ENCODE measurements at regions not wholly inside any gene's neighbourhood (a gene's known extent, or its start where the extent isn't known, plus 50 kb on each side); places are given as distances from the start of the nearest gene placed in this dataset.

DNA sequence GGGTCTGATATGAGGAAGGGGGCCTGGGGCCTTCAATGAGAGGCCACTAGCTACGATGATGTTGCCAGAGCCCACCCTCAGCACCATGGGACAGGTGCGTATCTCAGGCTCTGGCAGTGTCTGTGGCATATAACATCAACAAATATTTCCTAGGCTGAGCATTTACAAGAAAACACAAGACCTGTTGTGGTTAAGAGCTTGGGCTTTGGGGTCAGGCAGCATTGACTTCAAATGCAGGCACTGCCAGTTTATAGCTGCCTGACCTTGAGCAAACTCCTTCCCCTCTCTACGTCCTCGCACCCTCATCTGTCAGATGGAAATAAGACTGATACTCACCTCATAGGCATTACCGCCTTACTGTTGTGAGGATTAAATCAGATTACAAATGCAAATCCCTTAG is 156.0 kb downstream of the KATNAL1 start:
- no peak for DNase-seq

- DNase-seq = no peak
Measured at GRCh38 chr13:30149248-30149647, 158.1 kb downstream of the KATNAL1 start.

DNA sequence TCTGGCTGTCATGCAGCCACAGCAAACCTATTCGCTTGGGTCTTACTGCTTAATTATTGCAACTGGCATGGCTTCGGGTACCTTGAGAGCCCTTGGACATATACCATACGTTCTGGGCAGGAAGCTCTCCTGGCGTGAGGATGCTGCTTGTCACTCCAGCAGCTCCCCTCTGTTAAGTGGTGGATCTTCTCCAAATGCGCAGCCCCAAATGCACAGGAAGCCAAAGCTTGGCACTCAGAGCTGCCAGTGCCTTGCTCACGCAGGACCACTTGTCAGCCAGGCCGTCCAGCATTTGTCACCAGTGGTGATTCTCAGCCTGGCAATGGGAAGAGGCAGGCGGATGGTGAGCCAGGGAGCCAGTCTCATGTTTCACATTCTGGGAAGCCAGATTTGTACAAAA is 158.6 kb downstream of the KATNAL1 start:
- no peak for DNase-seq

- no peak for DNase-seq
Measured at GRCh38 chr13:30148171-30148754, 159.1 kb downstream of the KATNAL1 start.

GRCh38 chr13:30147421-30147820 is 159.9 kb downstream of the KATNAL1 start:
- DNase-seq = no peak

DNA sequence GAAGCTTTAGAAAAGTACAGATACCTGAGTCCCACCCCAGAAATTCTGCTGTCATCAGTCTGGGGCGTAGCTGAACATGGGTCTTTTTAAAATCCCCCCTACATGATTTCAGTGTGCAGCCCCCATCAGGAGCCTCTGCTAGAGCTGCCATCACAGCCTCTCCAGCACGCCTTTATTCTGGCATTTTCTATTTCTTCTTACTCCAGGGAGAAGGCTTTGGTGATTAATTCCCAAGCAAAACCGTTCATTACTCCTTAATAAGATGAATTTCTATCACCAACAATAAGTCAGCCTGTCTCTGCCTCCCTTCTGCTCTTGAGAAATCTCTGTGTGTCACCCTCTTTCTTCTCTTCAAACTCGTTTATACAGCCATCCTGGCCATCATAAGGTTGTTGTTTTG is 160.3 kb downstream of the KATNAL1 start:
- DNase-seq = no peak

GRCh38 chr13:30145709-30146367 is 161.5 kb downstream of the KATNAL1 start:
- no peak for DNase-seq

GRCh38 chr13:30143666-30144400 is 163.5 kb downstream of the KATNAL1 start:
- DNase-seq = no peak

GRCh38 chr13:30142486-30143211 is 164.7 kb downstream of the KATNAL1 start:
- no peak for DNase-seq

DNA sequence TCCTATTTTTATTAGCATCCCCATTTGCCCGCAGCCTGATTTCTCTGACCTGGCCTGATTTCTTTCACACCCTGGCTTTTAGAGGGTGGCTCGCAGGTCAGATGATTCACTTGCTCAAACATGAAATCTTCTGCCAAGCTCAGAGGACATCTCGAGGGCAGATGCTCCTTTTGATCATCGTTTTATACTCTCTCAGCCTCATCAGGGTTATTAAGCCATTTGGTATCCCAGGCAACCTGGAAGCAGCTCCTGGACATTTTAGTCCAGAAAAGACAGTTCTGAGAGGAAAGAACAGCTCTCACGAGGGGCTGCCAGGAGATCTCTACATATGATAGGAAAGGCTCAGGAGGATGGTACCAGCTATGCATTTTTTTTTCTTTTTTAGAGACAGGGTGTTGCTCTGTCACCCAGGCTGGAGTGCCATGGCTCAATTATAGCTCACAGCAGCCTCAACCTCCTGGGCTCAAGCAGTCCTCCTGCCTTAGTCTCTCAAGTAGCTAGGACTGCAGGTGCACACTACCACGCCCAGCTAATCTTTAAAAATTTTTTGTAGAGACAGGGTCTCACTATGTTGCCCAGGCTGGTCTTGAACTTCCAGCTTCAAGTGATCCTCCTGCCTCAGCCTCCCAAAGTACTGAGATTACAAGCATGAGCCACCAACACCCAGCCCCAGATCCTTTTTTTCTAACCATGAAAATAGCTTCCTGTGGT is 165.4 kb downstream of the KATNAL1 start:
- no peak for DNase-seq

DNA sequence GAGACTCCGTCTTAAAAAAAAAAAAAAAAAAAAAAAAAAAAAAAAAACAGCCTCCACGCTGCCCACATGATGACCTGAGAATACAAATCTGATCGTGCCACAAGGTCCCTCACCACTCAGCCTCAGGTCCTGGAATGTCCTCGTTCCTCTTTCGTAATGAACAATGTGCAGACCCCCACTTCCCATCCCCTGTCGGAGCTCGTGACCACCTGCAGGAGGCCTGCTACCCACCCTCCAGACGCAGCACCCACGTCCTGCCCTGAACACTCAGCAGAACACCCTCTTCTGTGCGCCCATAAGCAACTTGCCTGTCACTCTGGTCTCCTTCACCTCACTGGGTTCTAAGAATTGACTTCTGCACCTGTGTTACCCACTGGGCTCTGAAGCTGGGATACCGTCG is 166.4 kb downstream of the KATNAL1 start:
- no peak for DNase-seq

DNA sequence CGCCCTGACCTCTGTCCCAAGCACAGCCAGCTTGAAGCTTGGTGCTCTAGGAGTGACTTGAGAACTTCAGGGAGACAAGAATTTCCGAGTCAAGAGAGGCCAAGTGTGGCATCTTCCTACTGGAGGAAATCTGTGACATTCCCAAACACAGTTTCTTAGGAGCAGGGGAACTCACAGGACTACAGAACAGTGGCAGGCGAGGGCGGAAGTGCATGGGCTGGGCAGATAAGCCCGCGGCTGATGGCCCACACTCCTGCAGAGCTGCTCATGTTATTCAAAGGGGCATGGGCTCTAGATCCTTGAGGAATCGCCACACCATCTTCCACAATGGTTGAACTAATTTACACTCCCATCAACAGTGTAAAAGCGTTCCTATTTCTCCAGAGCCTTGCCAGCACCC is 168.8 kb downstream of the KATNAL1 start:
- no peak for DNase-seq

GRCh38 chr13:30135868-30136267 is 171.5 kb downstream of the KATNAL1 start:
- DNase-seq = no peak

GRCh38 chr13:30135351-30135750 is 172.0 kb downstream of the KATNAL1 start:
- DNase-seq = no peak

DNA sequence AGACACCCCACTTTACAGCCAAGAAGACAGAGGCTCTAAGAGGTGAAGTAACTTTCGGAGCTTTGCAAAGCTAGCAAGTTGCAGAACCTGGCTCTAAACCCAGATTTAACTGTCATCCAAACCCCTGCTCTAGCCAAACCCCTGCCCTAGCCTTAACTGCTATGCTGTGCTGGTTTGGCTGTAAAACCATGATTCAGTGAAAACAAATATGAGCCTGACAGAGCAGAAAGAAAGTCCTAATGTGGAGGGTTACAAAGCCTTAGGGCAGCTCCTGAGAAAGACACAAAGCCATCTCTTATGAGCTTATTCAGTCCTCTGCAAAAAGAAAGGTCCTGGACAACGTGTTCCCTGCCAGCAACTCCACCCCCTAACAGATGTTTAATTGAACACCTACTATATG is 172.8 kb downstream of the KATNAL1 start:
- DNase-seq = no peak

DNA sequence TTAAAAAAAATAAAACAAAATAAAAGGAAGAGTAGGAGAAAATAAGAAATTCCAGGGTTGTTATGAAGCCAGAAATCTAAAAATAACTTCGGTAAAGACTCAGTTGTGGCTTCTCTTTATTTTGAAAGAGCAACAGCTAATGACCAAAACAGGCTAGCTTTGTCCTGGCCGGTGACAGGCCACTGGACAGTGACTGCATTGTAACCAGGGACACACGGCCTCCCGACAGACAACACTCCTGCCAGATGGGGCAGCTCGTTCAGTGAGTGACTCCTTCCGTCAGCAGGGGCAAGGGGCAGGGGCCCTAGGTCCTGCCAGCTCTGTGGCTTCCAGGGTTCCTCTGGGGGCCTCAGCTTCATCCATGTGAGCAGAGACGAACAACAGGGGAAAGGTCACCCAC is 173.4 kb downstream of the KATNAL1 start:
- DNase-seq = no peak

DNA sequence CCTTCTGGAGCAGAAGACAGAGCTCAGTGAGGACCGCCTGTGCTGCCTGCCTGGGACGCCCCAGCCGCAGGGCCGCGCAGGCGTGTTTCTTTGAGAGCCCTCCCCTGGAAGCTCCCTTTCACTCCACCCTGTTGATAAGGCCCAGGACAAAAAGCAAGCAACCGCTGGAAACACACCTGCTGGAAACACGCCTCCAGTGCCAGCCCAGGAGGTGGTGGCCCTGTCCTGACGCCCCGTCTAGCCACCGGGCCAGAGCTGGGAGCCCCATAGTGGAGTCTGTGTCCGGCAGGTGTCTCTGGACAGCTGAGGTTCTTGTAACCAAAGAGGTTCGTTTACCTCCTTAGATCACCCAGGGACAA is 173.8 kb downstream of the KATNAL1 start:
- DNase-seq = no peak

GRCh38 chr13:30132623-30133553 is 174.5 kb downstream of the KATNAL1 start:
- DNase-seq = peak; percentile 82 to 85

DNA sequence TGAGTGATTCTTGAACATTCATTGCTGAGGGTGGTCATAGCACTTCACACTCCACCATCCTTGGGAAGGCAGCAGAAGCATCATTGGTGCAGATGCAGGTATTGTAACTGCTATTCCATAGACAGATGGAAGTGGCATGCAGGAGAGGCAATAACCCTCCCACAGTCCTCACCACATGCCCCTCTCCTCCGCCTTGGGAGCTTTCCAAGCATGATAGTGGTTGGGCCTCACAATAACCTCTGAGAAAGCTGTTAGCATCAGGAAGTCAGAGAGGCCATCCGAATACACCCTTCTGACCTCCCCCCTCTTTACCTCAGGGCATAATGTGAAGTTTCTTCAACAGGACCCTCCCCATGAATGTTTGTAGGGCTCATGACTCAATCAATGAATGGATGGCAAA is 177.9 kb downstream of the KATNAL1 start:
- no peak for DNase-seq

DNA sequence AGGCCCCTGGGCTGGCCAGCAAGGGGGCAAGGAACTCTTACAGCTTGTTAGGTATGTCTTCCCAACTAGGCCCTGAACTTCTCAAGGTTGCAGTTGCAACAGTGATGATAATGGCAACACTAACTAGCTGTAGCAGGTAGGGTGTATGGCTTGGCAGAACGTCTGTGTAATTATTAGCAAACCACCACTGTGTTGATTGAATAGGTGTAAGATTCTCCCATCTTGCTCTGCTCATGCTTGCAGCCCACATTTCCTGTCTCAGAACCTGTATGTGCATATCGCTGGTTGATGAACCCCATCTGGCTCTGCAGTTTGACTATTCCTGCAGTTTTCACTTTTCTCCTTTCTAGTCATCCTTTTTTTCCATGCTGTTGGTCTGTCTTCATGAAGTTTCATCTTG is 178.8 kb downstream of the KATNAL1 start:
- no peak for DNase-seq

DNA sequence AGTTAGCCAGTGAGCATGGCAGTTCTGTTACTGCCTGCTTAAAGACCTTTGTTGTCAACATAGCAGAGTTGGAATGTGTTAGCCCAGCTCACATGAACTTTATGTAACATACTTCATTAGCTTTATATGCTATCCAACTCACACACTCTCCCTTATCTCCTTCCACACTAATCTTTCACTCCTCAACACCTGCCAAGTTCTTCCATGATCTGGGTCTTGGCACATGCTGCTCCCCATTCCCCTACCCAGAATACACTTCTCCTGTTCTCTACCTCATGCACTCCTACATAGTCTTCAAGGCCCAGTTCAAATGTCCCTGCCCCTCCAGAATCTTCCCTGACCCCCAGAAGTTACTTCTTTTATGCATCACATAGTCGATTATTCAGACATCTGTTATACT is 179.3 kb downstream of the KATNAL1 start:
- DNase-seq = no peak

GRCh38 chr13:30126903-30127428 is 180.4 kb downstream of the KATNAL1 start:
- no peak for DNase-seq

All from NCI-H1930 (cell line).